GM19467 (cell line): ENCODE measurements at regions not wholly inside any gene's neighbourhood (a gene's known extent, or its start where the extent isn't known, plus 50 kb on each side); places are given as distances from the start of the nearest gene placed in this dataset.
"Not testable (repeated sequence)": the region's sequence is repeated elsewhere in the genome, so short reads cannot be mapped to it uniquely, and the experiment has no call there.

Source experiments
- ATAC-seq: cut with Tn5 transposase; IDR thresholded peaks from one replicate; pipeline ENCODE4 v1.9.1; 2021; ENCODE audit warnings: mild to moderate bottlenecking, moderate library complexity; ENCODE audit not compliant: unreplicated experiment

- ATAC-seq, result no peak
Measured at GRCh38 chr2:223460209-223460608, 142.0 kb downstream of the SCG2 start.

- no peak for ATAC-seq
Measured at GRCh38 chr2:223460774-223461211, 141.4 kb downstream of the SCG2 start.

GRCh38 chr2:223464071-223464470 lies 138.1 kb downstream of the SCG2 start:
- no peak for ATAC-seq

- no peak for ATAC-seq
Measured at GRCh38 chr2:223465793-223466192, 136.4 kb downstream of the SCG2 start.

- ATAC-seq, result no peak
Measured at GRCh38 chr2:223467196-223467595, 135.0 kb downstream of the SCG2 start.

- ATAC-seq, result no peak
Measured at GRCh38 chr2:223469270-223470046, 132.7 kb downstream of the SCG2 start.

- no peak for ATAC-seq
Measured at GRCh38 chr2:223470602-223471001, 131.6 kb downstream of the SCG2 start.

GRCh38 chr2:223472771-223473170 lies 129.4 kb downstream of the SCG2 start:
- no peak for ATAC-seq

GRCh38 chr2:223474893-223475292 lies 127.3 kb downstream of the SCG2 start:
- no peak for ATAC-seq

GRCh38 chr2:223475901-223476300 lies 126.3 kb downstream of the SCG2 start:
- ATAC-seq, result no peak

- ATAC-seq, result no peak
Measured at GRCh38 chr2:223477318-223477717, 124.8 kb downstream of the SCG2 start.

GRCh38 chr2:223481486-223481885 lies 120.7 kb downstream of the SCG2 start:
- ATAC-seq, result no peak

- no peak for ATAC-seq
Measured at GRCh38 chr2:223486751-223487150, 115.4 kb downstream of the SCG2 start.

GRCh38 chr2:223487214-223487846 lies 114.8 kb downstream of the SCG2 start:
- no peak for ATAC-seq

GRCh38 chr2:223488814-223489213 lies 113.3 kb downstream of the SCG2 start:
- ATAC-seq, result no peak

GRCh38 chr2:223494496-223494895 lies 107.7 kb downstream of the SCG2 start:
- no peak for ATAC-seq

GRCh38 chr2:223494942-223495341 lies 107.2 kb downstream of the SCG2 start:
- no peak for ATAC-seq

GRCh38 chr2:223496853-223497252 lies 105.3 kb downstream of the SCG2 start:
- not testable (repeated sequence) for ATAC-seq

- no peak for ATAC-seq
Measured at GRCh38 chr2:223500709-223501108, 101.5 kb downstream of the SCG2 start.

GRCh38 chr2:223501641-223502040 lies 100.5 kb downstream of the SCG2 start:
- no peak for ATAC-seq

- ATAC-seq, result no peak
Measured at GRCh38 chr2:223503746-223504145, 98.4 kb downstream of the SCG2 start.

- no peak for ATAC-seq
Measured at GRCh38 chr2:223508372-223508771, 93.8 kb downstream of the SCG2 start.
